ENCODE measurements at regions not wholly inside any gene's neighbourhood (a gene's known extent, or its start where the extent isn't known, plus 50 kb on each side); places are given as distances from the start of the nearest gene placed in this dataset.

GRCh38 chr18:41646915-41647620 lies 308.0 kb upstream of the PIK3C3 start:
- no peak for TF ChIP-seq CTCF (IDR thresholded peaks at IDR 0.05; ENCODE audit: insufficient read depth, low read length, severe bottlenecking)
- Histone ChIP-seq H3K27me3 (ENCODE audit: control insufficient read depth, insufficient read depth, low read length) (no peaks in the 10 kb centered on the region), H3K4me3 (ENCODE audit: low read depth, low read length) (no peak overlapping the region), H3K36me3 (ENCODE audit: control insufficient read depth, insufficient read depth, low read length) (no peaks in the 10 kb centered on the region)
- DNase-seq (ENCODE audit: low read depth) (no peak), FAIRE-seq (no peak)

- DNase-seq (ENCODE audit: low read depth), result peak; percentile 61
- no peak for FAIRE-seq
Observed at GRCh38 chr18:41645589-41646360, 309.3 kb upstream of the PIK3C3 start.

GRCh38 chr18:41644466-41644865 lies 310.6 kb upstream of the PIK3C3 start:
- Histone ChIP-seq H3K36me3 (ENCODE audit: control insufficient read depth, insufficient read depth, low read length) (no peaks in the 10 kb centered on the region), H3K4me3 (ENCODE audit: low read depth, low read length) (no peak overlapping the region), H3K27me3 (ENCODE audit: control insufficient read depth, insufficient read depth, low read length) (no peaks in the 10 kb centered on the region)
- DNase-seq (ENCODE audit: low read depth) (no peak), FAIRE-seq (no peak)
- TF ChIP-seq CTCF (IDR thresholded peaks at IDR 0.05; ENCODE audit: insufficient read depth, low read length, severe bottlenecking), result no peak

More at GRCh38 chr18:41645589-41646360, 309.3 kb upstream of the PIK3C3 start:
- Histone ChIP-seq H3K36me3 (ENCODE audit: control insufficient read depth, insufficient read depth, low read length) (no peaks in the 10 kb centered on the region), H3K27me3 (ENCODE audit: control insufficient read depth, insufficient read depth, low read length) (no peaks in the 10 kb centered on the region), H3K4me3 (ENCODE audit: low read depth, low read length) (no peak overlapping the region)
- no peak for TF ChIP-seq CTCF (IDR thresholded peaks at IDR 0.05; ENCODE audit: insufficient read depth, low read length, severe bottlenecking)

- H3K27me3 ChIP-seq (ENCODE audit: control insufficient read depth, insufficient read depth, low read length), result no peaks in the 10 kb centered on the region
- FAIRE-seq, result no peak
- peak; percentile 70 for DNase-seq (ENCODE audit: low read depth)
- H3K4me3 ChIP-seq (ENCODE audit: low read depth, low read length), result no peak overlapping the region
- no peaks in the 10 kb centered on the region for H3K36me3 ChIP-seq (ENCODE audit: control insufficient read depth, insufficient read depth, low read length)
- no peak for TF ChIP-seq CTCF (IDR thresholded peaks at IDR 0.05; ENCODE audit: insufficient read depth, low read length, severe bottlenecking)
Observed at GRCh38 chr18:41643427-41643826, 311.6 kb upstream of the PIK3C3 start.

GRCh38 chr18:41642756-41643155 lies 312.3 kb upstream of the PIK3C3 start:
- H3K4me3 ChIP-seq (ENCODE audit: low read depth, low read length), result no peak overlapping the region
- no peak for TF ChIP-seq CTCF (IDR thresholded peaks at IDR 0.05; ENCODE audit: insufficient read depth, low read length, severe bottlenecking)
- FAIRE-seq (no peak), DNase-seq (ENCODE audit: low read depth) (peak; percentile 64)
- no peaks in the 10 kb centered on the region for H3K36me3 ChIP-seq (ENCODE audit: control insufficient read depth, insufficient read depth, low read length)
- no peaks in the 10 kb centered on the region for H3K27me3 ChIP-seq (ENCODE audit: control insufficient read depth, insufficient read depth, low read length)

All from bronchial epithelial cell (primary cell).